ES-I3 (cell line): ENCODE measurements at regions not wholly inside any gene's neighbourhood (a gene's known extent, or its start where the extent isn't known, plus 50 kb on each side); places are given as distances from the start of the nearest gene placed in this dataset.

Experiments used
- H3K36me3 ChIP-seq: 2 replicates; pipeline ENCODE4 v1.6.1; 2013; ENCODE audit warnings: mild to moderate bottlenecking, low read length, control low read depth, moderate library complexity; ENCODE audit not compliant: insufficient read depth
- H3K4me1 ChIP-seq: 2 replicates; pipeline ENCODE4 v1.6.1; 2013; ENCODE audit warnings: mild to moderate bottlenecking, control low read depth, low read length; ENCODE audit not compliant: insufficient read depth
- H3K9ac ChIP-seq: 2 replicates; pipeline ENCODE4 v1.6.1; 2013; ENCODE audit warnings: low read depth, mild to moderate bottlenecking, low read length, moderate library complexity
- H3K9me3 ChIP-seq: 2 replicates; pipeline ENCODE4 v1.6.1; 2013; ENCODE audit warnings: mild to moderate bottlenecking, low read length, moderate library complexity; ENCODE audit not compliant: control insufficient read depth, insufficient read depth

DNA sequence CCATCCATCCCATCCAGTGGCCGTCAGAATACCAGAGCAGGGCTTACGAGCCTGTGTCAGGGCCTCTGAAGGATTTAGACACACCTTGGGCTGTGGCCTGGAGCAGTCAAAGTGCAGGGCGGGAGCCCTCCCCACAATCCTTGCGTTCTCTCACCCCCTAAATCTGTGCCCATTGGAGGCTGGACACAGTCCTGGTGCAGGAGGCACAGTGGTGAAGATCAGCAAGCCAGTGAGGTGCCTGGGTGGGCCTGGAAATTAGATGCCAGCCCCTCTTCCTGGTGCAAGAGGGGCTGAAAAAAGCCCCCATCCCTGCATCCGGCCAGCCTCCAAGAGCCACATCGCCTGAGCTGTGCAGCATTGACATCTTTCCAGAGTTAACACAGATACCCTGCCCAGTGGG is 1045.8 kb downstream of the TBC1D22A start:
- no peaks in the 10 kb centered on the region for H3K9me3 ChIP-seq

DNA sequence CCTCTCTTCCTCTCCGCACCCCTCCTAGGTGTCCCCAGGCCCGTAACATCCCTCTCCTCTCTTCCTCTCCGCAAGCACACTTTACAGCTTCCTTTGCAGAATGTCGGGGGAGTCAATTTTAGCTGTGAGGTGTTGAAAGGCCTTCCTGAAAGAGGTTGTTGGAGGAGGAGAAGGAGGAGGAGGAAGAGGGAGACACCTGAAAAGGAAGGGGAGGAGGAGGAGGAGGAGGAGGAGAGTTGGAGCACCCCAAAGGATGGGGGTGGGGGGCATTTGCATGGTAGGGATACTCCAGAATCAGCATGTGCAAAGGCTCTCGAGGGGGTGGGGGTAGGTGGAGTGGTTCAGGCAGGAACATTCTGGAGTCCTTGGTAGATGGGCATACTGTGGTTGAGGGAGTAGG is 1045.1 kb downstream of the TBC1D22A start:
- no peaks in the 10 kb centered on the region for H3K4me1 ChIP-seq
- H3K9ac ChIP-seq = no peak overlapping the region
- H3K36me3 ChIP-seq = no peaks in the 10 kb centered on the region
- no peaks in the 10 kb centered on the region for H3K9me3 ChIP-seq

More for the DNA sequence above, 1045.8 kb downstream of the TBC1D22A start:
- Histone ChIP-seq H3K4me1 (no peaks in the 10 kb centered on the region), H3K36me3 (no peaks in the 10 kb centered on the region), H3K9ac (no peak overlapping the region)

DNA sequence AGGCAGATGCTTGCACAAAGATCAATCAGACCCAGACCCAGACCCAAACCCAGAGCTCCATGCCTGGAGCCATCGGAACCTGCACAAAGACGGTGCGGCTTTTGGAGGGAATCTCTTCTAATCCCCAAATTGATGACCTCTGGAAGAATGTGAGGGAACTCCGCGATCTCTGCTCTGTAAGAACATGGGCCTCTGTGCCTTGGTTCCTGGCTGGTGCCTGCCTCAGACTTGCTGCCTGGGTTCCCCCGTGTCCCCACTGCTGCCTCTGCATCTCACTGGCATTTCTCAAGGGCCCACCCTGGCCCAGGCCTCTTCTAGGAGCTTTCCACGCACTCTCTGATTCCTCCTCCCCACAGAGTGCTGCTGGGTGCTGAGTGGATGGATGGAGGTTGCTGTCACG is 1044.4 kb downstream of the TBC1D22A start:
- H3K4me1 ChIP-seq = no peaks in the 10 kb centered on the region
- no peaks in the 10 kb centered on the region for H3K9me3 ChIP-seq
- no peaks in the 10 kb centered on the region for H3K36me3 ChIP-seq
- H3K9ac ChIP-seq = no peak overlapping the region

DNA sequence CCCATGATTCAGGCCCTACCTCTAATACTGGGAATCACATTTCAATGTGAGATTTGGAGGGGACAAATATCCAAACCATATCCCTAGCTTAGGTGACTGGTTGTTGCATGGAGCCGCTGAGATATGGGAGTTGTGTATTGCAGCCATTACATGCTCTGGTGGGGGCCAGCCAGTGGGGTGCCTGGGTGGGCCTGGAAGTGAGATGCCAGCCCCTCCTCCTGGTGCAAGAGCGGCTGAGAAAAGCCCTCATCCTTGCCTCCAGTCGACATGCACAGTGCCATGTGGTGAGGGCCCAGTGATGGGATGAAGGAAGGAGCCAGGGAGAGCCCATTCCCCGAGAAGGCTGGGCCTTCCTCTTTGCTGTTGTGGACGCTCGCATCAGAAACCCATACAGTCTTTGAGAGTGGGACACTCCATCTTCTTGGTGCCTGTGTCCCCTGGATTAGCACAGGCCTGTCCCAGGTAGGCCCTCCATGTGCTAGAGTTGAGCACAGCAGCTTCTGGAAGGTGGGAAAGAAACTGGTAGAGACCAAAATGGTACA is 1043.0 kb downstream of the TBC1D22A start:
- Histone ChIP-seq H3K9me3 (no peaks in the 10 kb centered on the region), H3K36me3 (no peaks in the 10 kb centered on the region), H3K9ac (no peak overlapping the region), H3K4me1 (no peaks in the 10 kb centered on the region)

DNA sequence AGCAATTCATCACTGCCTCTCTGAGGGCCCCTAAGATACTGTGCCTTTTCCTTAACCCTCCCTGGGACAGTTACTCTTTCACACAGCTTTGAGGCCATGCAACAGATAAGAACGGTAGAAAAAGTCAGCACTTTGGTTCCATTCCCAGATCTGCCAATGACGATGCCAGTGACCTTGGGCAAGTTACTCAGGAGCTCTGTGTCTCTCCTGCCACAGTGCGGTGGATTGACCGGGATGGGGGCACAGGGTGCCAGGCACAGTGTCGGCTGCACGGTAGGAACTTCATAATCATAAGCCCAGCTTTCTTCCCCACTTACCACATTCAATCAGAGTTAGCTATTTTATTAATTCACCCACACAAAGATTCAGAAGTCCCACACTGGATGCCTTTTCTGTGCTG is 1041.8 kb downstream of the TBC1D22A start:
- Histone ChIP-seq H3K4me1 (no peaks in the 10 kb centered on the region), H3K9me3 (no peaks in the 10 kb centered on the region), H3K9ac (no peak overlapping the region), H3K36me3 (no peaks in the 10 kb centered on the region)

DNA sequence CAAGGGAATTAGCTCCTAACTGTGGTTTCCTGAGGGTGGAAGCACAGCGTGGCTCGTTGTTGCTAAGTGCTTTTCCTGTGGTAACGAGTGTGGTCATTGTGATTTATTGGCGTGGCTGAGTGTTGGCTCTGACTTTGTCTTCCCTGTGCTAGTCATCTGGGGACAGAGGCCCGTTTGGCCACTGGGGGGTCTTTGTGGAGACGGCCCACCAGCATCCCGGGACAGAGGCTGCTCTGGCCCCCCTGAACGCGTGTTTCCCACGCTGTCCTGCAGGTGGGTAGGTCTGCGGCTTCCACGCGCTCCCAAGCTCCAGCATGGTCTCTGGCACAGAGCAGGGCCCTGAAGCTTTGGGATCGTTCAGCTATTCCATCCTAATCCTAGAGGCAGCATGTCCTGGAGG is 1040.0 kb downstream of the TBC1D22A start:
- H3K4me1 ChIP-seq = no peaks in the 10 kb centered on the region

DNA sequence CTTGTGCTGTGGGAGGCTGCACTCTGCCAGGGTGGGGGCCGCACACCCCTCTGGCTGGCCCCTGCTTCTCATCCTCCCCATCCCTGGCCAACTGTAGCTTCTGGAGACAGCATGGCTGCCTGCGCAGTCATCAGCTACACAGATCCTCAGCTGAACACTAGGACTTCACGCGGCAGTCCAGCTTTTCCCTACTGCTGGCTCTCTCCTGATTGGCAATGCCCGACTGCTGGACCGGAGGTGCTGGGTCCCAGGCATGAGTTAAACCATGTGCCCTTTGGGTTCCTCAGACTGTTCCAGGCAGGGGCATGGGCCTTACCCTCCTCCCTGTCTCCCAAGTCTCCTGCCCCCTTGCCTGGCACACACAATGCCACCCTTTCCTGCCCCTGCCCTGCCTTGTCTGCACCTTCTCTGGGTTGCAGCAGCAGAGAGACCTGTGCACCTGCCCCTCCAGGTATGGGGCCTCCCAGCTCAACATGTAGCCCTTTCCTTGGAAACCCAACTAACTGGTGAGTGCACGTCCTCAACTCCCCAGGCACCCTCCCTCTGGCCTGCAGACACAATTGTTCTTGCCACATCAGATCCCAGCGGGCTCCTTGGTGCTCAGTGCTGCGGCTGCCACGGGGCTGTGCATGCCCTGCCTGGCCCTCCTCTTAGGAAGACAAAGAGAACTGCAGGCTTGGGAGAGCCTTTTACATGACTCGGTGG is 1039.2 kb downstream of the TBC1D22A start:
- H3K9ac ChIP-seq = no peak overlapping the region
- H3K4me1 ChIP-seq = no peaks in the 10 kb centered on the region
- no peaks in the 10 kb centered on the region for H3K36me3 ChIP-seq
- no peaks in the 10 kb centered on the region for H3K9me3 ChIP-seq

More for the DNA sequence above, 1040.0 kb downstream of the TBC1D22A start:
- no peaks in the 10 kb centered on the region for H3K36me3 ChIP-seq
- no peaks in the 10 kb centered on the region for H3K9me3 ChIP-seq
- H3K9ac ChIP-seq = no peak overlapping the region

DNA sequence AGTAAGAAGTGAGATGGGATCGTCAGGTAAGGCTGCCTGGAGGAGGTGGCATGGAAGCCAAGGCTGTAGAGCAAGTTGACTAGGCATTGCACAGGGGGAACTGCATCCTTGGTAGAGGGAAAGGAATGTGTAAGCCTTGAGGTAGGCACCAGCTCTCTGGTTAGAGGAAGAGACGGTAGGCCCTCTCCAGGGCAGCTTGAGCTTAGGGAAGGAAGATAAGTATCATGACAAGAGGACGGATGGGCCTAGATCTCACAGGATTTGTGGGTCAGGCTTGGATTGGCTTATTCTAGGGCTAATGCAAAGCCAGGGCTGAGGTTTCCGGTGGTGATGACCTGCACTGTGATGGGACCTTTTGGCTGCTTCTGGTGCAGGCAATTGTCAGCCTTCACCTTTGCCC is 1035.8 kb downstream of the TBC1D22A start:
- Histone ChIP-seq H3K9me3 (no peaks in the 10 kb centered on the region), H3K4me1 (no peaks in the 10 kb centered on the region), H3K9ac (no peak overlapping the region), H3K36me3 (no peaks in the 10 kb centered on the region)

DNA sequence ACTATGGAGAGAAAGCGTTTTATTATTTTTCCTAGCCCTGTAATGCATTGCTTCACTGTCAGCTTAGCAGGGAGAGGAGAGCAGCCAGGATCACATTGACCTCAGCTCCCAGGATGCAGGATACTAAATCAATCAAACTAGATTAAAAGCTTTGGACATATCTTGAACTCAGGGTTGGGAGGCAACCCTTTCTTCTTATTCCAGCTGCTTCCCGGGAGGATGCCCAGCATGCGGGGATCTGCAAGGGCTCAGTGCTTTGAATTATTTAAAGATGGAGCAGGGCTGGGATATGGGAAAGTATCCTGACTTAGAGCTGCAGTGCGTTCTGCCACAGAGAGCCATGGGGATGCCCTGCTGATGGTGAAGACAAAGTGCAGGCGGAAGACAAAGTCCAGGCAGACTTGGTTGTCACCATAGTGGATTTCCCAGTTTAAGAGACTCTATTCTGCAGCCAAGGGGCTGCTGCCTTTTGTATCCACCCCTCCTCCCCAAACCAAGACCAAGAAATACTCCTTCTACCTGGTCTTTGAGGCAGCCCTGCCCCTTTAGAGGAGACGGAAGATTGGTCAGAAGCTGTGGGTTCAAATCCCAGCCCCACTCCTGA is 1035.0 kb downstream of the TBC1D22A start:
- H3K4me1 ChIP-seq = no peaks in the 10 kb centered on the region
- no peaks in the 10 kb centered on the region for H3K36me3 ChIP-seq
- no peak overlapping the region for H3K9ac ChIP-seq
- no peaks in the 10 kb centered on the region for H3K9me3 ChIP-seq

DNA sequence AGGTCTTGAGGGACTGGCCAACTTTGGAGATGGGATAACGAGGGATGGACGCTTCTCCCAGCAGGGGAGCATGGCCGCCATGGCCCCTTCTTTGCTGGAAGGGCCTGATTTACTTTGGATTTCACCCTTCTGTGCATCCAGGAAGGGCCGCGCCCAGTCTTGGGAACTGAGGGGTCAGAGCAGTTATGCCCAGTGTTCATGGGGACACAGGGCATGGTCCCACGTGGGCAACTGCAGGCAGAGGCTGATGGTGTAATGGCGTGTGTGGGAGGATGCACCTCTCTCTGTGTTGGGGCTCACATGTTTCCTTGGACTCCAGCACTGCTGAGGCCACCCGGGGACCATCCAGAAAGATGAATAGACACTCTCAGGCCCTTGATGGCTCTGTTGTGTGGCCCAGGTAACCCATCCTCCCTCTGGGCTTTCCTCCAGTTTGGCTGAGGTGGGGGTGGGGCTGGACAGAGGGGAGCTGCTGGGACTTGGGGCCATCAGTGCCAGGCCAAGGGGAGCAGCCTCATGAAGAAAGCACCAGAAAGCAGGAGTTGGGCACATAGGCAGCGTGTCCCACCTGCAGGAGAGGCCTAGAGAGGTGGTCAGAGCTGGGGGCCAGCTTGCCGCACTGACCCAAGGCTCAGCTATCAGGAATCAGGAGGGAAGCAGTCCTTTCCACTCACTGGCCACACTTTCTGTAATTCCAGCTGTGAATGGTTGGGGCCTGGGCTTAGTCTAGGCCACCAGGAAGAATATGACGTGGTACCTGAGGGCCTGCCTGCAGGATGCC is 1033.9 kb downstream of the TBC1D22A start:
- Histone ChIP-seq H3K36me3 (no peaks in the 10 kb centered on the region), H3K9me3 (no peaks in the 10 kb centered on the region)

DNA sequence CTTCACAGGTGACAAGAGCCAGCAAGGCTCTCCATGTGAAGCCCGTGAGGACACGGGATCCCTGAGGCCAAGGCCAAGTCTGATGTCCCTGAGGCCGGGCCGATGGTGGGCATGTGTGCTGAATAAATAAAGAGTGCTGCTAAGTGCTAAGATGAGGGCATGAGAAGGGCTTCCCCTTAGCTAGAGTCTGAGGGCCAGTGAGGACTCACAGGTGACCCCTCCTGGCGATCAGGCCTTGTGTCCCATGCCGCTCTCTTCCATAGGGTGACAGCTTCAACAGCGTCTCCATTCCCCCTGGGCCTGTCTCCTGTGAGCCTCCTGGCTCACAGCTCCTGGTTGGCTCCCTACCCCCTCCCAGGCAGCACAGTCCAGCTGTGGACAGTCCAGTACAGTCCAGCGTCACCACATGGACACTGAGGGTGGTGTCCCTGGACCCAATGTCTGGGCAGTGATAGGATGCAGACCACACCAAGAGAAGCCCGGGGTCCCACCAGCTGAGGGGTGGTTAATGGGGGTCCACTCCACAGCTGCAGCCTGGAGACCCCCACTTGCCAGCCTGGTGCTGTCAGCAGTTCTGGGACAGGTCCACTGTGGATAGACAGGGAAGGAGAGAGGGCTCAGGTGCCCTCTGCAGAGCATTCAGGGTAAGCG is 1033.2 kb downstream of the TBC1D22A start:
- Histone ChIP-seq H3K9ac (no peak overlapping the region), H3K9me3 (no peaks in the 10 kb centered on the region), H3K4me1 (no peaks in the 10 kb centered on the region), H3K36me3 (no peaks in the 10 kb centered on the region)

More for the DNA sequence above, 1033.9 kb downstream of the TBC1D22A start:
- Histone ChIP-seq H3K9ac (no peak overlapping the region), H3K4me1 (no peaks in the 10 kb centered on the region)

DNA sequence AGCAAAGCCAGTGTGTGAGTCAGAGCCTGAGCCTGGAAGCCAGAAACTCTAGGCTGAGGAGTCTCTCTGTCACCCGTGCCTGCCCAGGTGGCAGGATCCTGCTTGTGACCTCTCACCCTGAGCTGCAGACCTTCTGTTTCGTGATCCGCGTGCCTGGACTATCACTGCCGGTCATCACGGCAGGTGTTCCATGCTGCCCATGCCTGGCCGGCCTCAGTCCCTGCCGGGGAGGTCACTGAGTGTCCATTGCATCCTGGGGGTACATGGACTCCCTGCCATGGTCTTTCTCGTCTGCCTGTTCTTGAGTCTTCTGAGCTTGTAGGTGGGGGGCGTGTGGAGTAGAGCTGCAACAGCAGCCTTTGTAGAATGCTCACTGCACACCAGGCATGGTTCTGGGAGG is 1032.4 kb downstream of the TBC1D22A start:
- no peaks in the 10 kb centered on the region for H3K9me3 ChIP-seq
- H3K9ac ChIP-seq = no peak overlapping the region
- no peaks in the 10 kb centered on the region for H3K36me3 ChIP-seq
- H3K4me1 ChIP-seq = no peaks in the 10 kb centered on the region

DNA sequence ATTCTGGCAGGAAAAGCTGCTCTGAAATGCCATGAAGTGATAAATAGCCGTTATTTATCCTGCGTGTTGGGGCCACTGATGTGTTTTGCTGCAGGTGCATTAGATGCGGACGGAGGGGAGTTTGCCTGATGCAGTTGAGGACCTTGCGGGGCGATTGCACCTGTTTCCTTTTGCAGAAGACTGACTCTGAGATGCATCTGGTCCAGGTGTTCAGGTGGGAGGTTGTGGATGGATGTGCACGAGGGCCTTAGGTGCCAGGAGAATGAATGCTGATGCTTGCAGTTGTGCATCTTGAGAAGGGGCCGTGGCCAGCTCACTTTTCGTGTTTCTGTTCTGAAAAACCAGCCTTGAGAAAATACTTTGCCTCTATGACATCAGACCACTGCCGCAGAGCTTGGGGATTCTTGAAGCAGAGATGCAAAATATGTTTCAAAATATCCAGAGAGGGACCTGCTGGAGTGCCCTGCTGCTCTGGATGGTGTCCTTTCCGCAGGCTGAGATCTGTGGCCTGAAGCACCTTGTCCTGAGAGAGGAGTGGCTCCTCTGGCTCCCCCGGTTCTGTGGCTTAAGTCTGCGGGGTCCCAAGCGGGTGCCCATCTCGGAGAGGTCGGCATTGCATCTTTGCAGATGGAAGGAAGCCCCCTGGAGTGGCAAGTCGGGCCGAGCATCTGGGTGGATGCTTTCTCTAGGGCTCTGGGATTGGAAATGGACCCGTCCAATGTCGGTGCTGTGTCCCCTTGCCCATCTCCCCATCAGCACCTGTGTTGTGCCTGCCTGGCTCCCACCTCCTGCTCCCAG is 1031.1 kb downstream of the TBC1D22A start:
- no peak overlapping the region for H3K9ac ChIP-seq
- H3K4me1 ChIP-seq = no peaks in the 10 kb centered on the region
- no peaks in the 10 kb centered on the region for H3K9me3 ChIP-seq
- H3K36me3 ChIP-seq = no peaks in the 10 kb centered on the region

DNA sequence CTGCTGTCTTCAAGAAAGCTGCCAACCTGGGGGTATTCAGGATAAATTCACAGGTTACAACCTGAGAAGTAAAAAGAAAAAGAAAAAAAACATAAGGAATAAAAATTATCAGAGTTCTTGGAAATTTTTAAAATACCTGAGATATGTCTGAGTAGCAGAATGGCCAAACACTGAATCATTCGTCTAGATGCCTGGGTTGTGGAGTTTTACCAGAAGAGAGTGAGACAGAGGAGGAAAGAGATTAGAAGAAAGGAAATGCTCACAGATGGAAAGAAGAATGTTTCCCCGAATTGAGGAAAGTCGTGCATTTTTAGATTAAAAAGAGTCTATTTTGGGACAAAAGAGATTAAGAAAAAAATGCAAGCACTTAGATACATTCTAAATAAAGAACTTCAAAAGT is 1026.7 kb downstream of the TBC1D22A start:
- H3K9ac ChIP-seq = no peak overlapping the region
- no peaks in the 10 kb centered on the region for H3K4me1 ChIP-seq
- H3K36me3 ChIP-seq = no peaks in the 10 kb centered on the region
- no peaks in the 10 kb centered on the region for H3K9me3 ChIP-seq
